ENCODE measurements at regions not wholly inside any gene's neighbourhood (a gene's known extent, or its start where the extent isn't known, plus 50 kb on each side); places are given as distances from the start of the nearest gene placed in this dataset.

DNA sequence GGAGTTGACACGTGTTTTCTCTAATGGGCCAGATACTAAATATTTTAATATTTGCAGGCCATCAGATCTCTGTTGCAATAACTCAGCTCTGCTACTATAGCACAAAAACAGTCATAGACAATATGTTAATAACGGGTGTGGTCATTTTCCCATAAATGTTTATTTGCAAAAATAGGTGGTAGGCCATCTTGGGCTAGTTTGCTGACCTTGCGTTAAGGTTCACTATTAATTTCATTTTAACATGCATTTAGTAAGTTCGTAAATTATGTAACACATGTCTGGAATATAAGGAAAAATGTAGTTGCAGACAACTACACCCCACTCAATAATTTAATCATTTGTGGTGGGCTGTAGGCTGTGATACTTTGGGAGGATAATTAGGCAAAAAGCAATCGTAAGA is 577.8 kb downstream of the PKHD1 start:
- TF ChIP-seq CTCF (IDR thresholded peaks at IDR 0.05) = no peak
- no peak for TF ChIP-seq POLR2A (IDR thresholded peaks at IDR 0.05)
- TF ChIP-seq POLR2AphosphoS5 (IDR thresholded peaks at IDR 0.05) = no peak

Data from prostate gland (tissue), 2 donors.